HG03558 (cell line): ENCODE measurements at regions not wholly inside any gene's neighbourhood (a gene's known extent, or its start where the extent isn't known, plus 50 kb on each side); places are given as distances from the start of the nearest gene placed in this dataset.

Experiments used
- ATAC-seq: cut with Tn5 transposase; IDR thresholded peaks from one replicate; pipeline ENCODE4 v1.9.1; 2021; ENCODE audit warnings: moderate number of reproducible peaks; ENCODE audit not compliant: unreplicated experiment; ENCODE audit errors: extremely low read depth

DNA sequence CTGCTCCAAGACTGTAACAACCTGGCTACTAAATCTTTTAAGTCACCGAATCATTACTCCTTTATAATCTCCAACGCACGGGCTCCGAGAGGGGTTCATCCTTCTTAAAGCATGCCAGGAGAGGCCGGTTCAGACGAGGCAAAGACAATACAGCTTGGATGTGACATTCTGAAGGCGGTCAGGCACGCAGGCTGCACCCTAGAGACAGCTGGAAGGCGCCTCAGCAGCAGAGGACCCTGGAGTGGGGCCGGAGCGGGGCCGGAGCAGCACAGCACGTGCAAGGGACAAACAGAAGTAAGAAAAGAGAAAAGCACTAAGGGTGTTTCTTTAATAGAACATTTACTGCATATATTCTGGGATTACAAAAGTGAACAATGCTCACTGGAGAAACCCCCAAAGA is 97.8 kb upstream of the PPP2R2D start:
- no peak for ATAC-seq

DNA sequence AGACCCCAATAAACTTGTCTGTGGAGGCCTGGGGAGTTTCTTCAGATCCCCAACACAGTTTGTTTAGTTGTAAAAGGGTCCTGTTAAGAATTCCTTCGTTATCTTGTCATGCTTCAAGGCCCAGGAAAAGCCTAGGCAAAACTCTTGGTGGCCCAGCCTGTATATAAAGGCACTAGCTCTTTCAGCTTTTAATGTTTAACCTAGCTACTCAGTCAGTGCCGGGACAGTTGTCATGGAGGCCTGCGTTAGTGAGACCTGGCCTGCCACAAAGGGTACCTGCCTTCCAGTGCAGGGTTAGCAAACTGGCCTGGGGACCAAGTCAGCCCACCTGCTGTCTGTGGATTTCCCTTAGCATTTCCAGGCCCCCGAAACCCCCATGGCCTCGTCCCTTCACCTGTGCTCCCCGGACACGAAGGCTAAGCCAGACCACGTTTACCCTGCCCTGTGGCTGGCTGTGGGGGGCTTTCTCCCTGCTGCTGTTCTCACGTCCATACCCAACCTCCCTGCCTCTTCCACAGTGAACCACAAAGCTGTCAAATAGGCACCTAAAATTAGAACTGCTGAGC is 96.9 kb upstream of the PPP2R2D start:
- ATAC-seq: no peak

DNA sequence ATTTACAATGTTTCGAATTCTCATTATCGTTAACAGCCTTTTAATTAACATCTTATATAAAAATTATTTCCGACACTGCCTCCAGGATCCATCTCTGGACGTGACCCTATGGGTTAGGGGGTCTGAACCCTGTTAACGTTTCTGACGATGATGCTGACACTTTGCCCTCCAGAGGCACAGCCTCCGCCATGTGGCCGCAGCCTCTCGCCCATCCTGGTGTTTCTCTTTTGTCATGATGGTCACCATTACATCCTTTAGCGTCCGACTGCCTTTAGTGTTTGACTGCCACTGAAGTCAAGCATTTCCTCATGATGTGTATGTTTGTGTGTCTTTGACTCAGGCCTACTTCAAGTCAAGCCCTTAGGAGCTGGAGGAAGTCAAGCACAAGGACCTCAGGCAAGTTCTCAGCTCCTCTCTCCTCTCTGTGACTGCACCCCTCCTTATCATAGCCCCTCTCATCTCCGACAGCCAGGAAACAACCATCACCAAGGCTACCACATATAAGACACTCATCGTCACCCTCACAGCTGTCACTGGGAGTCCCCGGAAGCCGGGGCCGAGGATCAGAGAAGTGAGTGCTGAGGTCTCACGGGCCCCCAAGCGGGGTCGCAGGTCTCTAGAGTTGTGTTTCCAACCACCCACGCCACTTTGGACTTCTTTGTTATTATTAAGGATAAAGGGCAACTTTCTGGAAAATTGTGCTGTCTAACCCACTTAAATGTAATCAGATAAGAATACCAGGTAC is 96.1 kb upstream of the PPP2R2D start:
- no peak for ATAC-seq

DNA sequence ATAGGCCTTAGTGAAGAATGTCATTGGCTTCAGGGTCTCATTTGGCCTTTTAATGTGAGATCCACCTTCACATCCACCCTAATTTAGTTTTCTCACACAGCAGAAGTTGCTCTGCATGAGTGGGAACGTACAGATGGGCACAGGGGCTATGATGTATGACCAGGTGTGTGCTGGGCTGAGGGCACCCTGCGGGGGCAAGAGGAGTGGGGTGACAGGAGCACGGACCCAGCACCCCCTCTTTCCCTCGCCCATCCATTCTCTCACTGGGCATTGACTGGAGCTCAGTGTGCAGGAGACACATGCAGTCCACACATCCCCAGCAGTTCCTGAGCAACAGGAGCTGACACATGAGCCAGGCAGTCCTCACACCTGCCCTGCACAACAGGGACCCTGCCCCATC is 95.1 kb upstream of the PPP2R2D start:
- no peak for ATAC-seq

DNA sequence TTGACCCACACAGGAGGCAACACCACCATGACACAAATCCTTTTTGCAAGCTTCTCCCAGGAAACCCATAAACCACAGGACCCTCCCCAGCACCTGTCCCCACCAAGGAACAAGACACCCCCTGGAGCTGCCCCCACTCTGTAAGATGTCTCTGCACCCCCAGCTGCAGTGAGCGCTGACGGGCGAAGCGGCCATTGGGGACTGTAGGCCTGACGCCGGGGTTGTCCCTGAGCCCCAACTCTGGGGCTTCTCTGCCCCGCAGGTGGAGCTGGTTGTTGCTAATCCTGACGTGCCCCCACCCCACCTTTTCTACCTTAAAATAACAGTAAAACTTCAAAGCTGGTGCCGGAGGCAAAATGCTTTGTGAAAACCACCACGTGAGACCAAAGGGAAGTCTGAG is 94.7 kb upstream of the PPP2R2D start:
- ATAC-seq: no peak

DNA sequence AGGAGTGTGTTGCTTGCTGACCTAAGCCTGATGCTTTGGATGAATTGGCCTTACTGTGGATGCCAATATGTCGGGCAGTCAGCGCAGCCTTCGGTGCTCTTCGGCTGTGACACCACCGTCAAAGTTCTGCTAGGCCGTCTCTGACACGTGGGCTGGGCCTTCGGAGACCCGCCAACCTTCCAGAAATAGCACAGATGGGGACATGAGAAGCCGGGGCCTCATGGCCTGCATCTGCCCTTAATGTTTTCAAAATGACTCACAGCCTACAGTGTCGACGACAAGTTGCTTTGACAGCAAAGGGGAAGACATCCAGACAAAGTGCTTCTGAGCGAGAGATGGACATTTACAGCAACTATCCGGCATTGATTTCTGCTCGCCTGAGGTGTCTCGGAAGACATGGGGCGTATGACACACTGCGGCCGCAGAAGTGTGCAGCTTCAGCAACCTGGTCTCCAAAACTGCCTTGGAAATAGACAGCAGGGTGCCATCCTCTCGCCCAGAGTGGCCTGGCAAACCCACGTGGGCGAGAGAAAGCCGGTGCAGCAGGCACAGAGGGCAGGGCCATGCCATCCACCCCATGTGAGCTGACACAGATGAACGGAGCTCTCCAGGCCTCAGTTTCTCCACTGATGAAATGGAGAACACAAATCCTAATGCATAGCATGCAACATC is 94.0 kb upstream of the PPP2R2D start:
- ATAC-seq: no peak

DNA sequence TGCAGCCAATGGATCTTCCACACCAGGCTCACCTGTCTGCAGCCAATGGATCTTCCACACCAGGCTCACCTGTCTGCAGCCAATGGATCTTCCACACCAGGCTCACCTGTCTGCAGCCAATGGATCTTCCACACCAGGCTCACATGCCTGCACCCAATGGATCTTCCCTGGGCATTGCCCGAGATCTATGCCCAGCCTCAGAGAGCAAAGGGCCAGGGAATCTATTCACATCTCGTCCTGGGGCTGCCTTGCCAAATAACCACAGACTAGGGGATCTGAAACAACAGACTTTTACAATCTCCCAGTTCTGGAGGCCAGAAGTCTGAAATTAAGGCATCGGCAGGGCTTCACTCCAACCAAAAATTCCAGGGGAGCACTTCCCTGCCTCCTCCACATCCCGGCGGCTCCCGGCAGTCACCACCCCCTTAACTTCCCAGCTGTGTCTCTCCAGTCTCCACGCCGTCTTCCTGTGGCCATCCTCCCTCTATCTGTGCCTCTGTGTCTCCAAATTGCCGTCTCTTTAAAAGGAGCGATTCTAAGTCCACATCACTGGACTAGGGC is 92.4 kb upstream of the PPP2R2D start:
- no peak for ATAC-seq

DNA sequence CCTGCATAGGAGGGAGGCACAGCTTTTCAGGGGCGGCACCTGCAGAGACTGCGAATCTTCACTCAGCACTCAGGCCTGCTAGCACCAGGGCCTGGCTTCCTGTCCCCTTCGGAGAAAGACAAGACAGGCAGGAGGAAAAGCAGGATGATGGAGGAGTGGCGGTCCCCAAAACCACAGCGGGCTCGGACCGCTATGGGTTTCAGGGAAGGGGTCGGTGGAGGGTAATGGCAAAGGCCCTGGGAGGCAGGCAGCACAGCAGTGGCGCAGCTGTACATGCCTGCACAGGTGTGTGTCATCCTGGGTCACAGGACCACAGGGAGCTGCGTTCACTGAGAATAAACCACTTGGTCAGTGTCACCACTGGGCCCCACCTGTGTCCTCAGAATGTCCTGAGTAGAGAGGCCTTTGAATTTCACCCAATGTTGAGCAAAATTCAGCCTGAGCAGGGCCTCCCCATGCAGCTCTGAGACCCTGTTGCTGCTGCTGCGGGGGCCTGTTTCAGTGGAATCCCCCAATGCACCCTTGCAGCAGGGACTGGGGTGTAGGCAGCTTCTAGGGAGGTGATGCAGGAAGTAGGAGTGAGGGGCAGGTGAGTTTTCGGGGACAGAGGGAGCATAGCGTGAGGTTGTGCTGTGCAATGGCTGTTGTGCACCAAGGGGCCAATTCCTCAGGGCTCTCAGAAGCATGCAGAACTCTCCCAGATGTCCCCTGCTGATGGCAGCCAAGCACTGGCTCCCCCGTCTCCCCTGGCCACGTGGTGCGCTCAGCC is 90.6 kb upstream of the PPP2R2D start:
- no peak for ATAC-seq

DNA sequence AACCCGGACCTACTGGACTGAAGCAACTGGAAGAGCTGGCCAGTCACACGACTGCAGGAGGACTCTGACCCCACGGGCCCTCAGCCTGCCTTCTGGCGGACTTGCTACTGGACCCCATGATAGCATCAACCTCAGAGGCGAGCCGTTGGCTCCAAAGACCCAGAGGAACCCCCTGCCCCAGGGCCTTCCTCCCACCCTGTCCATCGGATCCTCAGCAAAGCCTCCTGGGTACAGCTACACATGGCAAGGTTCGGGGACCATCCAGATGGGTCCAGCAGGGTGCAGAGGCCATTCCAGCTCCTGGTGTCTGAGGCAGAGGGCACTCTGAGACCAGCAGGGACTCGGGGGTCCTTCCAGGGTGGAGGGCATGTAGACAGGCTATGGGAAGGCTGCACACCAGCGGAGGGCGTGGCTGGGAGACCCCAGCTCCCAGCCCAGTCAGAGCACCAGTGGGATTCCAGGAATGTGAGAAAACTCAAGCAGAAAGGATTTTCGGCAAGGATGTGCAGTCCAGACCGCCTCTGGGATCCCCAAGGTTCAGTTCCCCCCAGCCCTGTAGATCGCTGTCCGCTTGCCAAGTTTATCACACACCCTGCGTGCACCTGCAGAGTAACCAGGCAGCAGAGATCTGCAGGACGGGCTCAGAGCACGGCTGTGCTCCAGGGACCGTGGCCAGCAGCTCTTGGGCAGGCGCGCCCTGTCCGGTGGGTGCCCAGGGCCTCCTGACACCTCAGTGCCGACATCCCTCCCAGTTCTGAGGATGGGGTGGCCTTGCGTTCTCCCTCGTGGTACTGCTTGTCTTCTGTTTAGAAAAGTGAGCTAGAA is 89.8 kb upstream of the PPP2R2D start:
- ATAC-seq: no peak

DNA sequence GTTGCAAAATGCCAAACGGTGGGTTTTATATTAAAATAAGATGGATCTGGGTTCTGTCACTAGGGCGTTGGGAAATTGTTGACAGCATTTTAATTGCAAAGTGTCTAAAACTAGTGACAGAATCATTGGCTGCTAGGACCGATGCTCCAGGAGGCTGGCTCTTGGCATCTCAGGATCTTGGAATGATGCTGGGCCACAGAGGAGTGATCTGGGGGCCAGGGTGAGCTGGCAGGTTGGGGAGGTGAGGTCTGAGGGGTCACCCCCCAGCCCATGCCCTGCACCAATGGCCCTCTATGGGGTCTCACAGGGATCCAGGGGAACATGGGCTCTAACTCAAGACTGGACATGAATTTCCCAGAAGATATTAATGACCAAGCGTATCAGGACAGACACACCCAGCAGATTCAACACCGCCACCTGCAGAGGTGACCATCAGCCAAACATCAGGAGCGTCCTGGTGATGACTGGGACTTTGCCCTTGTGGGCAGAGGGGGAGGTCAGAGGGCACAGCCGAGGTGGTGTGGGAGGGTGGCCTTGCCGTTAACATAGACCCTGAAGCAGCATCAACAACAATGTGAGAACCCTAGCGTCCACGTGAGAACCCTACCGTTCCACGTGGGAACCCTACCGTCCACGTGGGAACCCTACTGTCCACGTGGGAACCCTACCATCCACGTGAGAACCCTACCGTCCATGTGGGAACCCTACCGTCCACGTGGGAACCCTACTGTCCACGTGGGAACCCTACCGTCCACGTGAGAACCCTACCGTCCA is 89.0 kb upstream of the PPP2R2D start:
- ATAC-seq: no peak

DNA sequence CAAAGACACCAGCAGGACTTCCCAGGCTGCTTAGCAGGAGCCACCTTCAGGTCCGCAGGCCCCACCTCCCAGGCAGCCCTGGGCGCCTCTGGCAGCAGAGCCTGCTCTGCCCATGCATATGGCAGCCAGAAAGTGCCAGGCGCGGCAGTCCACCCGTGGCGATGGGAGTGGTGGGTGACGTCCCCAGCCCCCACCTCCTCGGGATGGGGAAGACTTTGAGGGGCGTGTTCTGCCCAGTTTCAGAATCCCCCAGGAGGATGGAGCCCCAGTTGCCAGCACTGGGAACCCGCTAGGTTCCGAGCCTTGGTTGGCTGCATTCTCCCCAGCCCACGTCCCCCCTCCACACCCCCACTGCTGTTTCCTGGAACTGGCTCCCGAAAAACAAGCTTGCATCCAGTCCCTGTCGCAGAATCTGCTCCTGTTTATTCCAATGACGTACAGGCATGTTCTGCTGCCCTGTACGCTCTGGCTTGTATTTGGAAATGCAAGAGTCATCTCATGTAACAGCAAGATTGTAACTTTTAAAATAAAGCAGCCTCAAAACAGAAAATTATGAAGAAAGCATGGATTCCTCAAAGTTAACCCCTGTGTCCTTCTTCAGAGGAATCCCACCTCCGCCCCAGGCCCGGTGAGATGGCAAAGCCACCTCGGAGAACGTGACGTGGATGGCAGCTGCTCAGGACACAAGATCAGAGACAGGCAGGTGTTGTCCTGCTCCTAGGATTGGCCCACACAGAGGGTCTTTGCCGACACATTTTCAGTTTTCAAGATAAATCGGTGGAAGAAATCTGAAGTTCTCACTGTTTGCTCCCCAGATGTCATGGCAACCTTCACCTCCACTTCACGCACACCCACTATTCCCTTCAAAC is 87.8 kb upstream of the PPP2R2D start:
- ATAC-seq: no peak

DNA sequence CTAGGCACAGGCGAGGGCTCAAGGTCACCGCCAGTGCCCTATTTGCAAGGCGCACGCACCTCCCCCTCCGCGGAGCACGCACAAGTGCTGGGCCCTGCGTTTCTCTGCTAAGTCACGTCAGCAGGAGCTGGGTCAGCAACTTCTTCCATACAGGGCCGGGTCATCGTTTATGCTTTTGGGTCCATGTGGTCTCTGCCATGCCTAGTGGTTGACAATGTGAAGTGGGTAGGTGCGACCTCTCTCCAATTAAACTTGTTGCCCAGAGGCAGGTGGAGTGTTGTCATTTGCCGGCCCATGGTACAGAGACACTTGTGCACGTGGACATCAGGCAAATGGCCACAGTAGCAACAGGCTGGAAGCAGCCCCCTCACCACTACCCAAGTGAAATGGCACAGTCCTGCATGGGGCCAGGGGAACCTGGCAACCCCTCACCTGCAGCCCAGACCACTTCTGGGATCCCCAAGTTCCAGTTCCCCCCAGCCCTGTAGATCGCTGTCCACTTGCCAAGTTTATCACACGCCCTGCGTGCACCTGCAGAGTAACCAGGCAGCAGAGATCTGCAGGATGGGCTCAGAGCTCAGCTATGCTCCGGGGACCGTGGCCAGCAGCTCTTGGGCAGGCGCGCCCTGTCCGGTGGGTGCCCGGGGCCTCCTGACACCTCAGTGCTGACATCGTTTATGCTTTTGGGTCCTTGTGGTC is 86.1 kb upstream of the PPP2R2D start:
- no peak for ATAC-seq

DNA sequence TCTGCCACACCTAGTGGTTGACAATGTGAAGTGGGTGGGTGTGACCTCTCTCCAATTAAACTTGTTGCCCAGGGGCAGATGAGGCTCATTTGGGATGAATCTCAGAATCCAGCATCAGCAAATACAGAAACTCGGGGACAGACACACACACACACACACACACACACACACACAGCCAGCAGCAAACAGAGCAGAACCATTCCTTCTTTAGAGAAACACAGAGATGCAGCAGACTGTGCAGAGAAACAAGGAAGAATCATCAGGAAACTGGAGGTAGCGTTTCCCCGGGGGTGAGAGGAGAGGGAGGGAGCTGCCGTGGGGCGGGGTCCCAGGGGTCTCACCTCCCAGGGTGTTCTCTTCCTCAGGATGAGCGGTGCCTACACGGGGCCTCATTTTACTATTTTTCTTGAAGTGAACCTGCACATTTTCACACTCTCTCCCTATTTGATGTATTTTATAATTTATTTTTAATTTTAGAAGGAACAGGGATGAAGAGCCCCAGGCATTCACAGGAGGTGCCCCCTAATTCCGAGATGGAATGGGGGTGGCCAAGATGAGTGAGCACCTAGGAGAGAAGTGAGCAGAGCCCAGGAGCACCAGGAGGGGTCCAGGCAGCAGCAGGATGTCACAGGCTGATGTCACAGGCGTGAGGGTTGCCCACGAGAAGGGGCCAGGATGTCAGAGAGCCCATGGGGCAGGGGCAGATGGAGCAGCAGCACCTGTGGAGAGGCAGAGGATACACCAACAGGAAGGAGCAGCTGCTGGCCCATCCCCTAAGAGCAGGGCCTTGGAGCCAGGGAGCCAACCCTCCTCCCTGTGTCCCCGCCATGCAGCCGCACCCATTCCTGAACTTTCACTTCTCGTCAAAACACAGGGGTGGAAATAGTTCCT is 85.3 kb upstream of the PPP2R2D start:
- no peak for ATAC-seq

DNA sequence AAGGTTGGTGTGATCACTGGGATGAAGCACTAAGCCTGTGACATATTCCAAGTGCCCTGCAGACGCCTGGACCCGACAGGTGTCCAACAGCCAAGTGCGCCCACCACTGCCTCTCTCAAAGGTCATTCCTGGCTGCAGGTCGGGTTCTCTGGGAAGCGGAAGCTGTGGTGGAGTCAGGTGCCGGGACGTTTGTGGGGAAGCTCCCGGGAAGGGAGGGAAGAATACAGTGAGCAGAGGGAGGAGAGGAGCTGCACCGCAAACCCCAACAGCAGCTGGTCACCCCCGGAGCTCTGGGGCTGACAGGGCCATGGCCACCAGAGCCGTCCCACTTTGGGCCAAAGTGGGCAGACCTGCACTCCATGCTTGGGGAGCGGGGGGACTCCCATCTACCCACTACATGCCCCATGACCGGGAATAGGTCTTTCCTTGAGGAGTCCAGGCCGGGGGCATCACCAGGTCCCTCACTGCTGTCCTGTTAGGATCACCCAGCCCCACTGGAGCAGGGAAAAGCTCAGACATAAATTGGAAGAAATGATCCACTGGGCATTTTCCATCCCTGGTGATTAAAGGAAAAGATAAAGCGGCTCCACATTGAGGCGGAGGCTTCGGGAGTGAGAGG is 84.5 kb upstream of the PPP2R2D start:
- no peak for ATAC-seq

DNA sequence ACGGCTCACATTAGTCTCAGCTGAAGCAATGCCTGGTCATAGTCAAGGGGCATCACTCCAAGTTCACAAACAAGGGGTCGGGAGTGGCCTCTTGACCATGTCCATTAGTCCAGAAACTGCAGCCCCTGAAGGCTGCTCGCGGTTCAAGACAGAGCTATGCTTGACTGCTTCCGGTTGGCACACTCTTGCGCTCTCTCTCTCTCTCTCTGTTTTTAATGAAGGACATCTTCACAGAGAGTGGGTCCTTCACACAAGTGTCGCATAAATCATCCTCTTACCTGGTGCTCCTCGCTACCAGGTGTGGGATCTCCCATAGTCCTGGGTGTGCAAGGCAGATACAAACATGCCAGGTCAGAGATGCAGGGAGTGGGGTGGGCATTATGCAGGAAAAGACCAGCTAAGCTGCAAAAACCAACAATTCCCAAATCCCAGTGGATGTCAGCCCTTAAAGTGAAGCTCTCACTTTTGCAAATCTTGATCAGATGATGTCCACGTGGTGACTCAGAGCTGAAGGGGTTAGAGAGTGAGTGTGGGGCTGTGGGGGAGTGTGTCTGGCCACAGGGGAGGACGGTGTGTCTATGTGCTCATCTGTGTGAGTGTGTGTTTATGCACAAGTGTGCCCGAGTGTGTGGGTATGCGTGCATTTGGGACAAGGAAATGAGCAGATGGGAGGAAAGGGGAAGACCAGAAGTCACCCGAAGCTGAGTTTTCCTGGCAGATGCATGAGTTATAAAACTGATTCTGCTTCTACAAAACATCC is 83.7 kb upstream of the PPP2R2D start:
- no peak for ATAC-seq
